GM12878 (cell line): ENCODE measurements at regions not wholly inside any gene's neighbourhood (a gene's known extent, or its start where the extent isn't known, plus 50 kb on each side); places are given as distances from the start of the nearest gene placed in this dataset.

Source experiments
- EGR1 ChIP-seq, 2 experiments: IDR thresholded peaks; 1 replicate in 1 of 2; 2 replicates in 1 of 2; pipeline ENCODE4 v1.6.1; 2011 to 2012; ENCODE audit warnings: low read depth in 2 of 2, low read length in 2 of 2, borderline replicate concordance in 1 of 2, mild to moderate bottlenecking in 1 of 2, moderate library complexity in 1 of 2
- GABPA ChIP-seq: IDR thresholded peaks from 2 replicates; pipeline ENCODE4 v1.6.1; 2014; ENCODE audit warnings: antibody characterized with exemption, low read depth, mild to moderate bottlenecking, inconsistent platforms
- NBN ChIP-seq: fragments of 450-650 bp; IDR thresholded peaks from 2 replicates; pipeline ENCODE4 v1.6.1; 2016
- NFXL1 ChIP-seq: fragments of 450-650 bp; IDR thresholded peaks from 2 replicates; pipeline ENCODE4 v1.6.1; 2017; ENCODE audit warnings: antibody characterized with exemption, mild to moderate bottlenecking, borderline replicate concordance
- POLR2A ChIP-seq: IDR thresholded peaks from 2 replicates; pipeline ENCODE4 v1.6.1; 2011; ENCODE audit warnings: low read depth, mild to moderate bottlenecking, low read length
- POLR2AphosphoS5 ChIP-seq: IDR thresholded peaks from 2 replicates; pipeline ENCODE4 v1.6.1; 2011; ENCODE audit warnings: mild to moderate bottlenecking, low read length, inconsistent platforms
- RFX5 ChIP-seq: IDR thresholded peaks from 2 replicates; pipeline ENCODE4 v1.6.1; 2011; ENCODE audit warnings: low read depth, low read length, improper control_type of control experiment
- TF ChIP-seq, protein P1 (sequence below): fragments of 450-650 bp; conservative IDR thresholded peaks from 2 replicates; pipeline ENCODE4 v1.6.1; 2017; ENCODE audit warnings: mild to moderate bottlenecking, moderate library complexity

DNA sequence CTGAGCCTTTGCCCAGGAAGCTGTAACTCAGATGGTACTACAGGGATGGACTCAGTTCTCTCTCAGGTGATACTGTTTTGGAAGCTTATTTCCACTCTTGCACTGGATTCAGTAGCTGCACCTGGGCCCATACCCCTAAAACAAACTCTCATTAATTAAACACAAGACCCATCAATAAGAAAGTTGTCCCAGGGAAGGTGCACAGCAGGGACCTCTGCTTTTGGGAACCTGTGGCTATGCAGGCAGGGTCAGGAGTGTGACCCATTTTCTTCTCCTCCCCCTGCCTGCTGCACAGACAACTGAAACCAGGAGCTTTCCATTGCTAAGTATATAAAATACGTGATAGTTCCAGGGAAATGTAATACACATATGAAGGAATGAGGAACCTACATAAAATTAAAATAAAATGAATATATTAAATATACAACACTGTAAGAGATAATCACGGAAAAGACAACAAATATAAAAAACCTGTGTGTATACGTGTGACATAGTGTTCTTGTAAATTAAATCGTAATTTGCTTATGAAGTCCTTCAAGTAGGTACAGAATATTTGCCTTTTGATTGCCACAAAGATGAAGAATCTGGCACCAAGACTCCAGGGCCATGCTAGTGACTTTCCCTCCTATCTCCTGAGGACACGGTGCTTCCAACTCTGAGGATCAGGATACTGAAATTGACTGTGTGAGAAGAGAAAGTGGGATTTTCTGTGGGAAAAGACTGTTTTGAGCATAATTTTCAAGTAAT, 101.6 kb upstream of the GOLGA6L6 start:
- TF ChIP-seq NBN, result no peak
- TF ChIP-seq POLR2A, result no peak
- no peak for TF ChIP-seq RFX5
- TF ChIP-seq, protein P1, sequence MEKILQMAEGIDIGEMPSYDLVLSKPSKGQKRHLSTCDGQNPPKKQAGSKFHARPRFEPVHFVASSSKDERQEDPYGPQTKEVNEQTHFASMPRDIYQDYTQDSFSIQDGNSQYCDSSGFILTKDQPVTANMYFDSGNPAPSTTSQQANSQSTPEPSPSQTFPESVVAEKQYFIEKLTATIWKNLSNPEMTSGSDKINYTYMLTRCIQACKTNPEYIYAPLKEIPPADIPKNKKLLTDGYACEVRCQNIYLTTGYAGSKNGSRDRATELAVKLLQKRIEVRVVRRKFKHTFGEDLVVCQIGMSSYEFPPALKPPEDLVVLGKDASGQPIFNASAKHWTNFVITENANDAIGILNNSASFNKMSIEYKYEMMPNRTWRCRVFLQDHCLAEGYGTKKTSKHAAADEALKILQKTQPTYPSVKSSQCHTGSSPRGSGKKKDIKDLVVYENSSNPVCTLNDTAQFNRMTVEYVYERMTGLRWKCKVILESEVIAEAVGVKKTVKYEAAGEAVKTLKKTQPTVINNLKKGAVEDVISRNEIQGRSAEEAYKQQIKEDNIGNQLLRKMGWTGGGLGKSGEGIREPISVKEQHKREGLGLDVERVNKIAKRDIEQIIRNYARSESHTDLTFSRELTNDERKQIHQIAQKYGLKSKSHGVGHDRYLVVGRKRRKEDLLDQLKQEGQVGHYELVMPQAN, result no peak
- TF ChIP-seq NFXL1, result no peak
- TF ChIP-seq EGR1 (IDR thresholded peaks at IDR 0.05; ENCODE audit: borderline replicate concordance in 1 of 2, low read depth in 2 of 2, low read length in 2 of 2), result no peak
- no peak for TF ChIP-seq GABPA
- TF ChIP-seq POLR2AphosphoS5, result no peak
